OCI-LY1 (cell line): ENCODE measurements at regions not wholly inside any gene's neighbourhood (a gene's known extent, or its start where the extent isn't known, plus 50 kb on each side); places are given as distances from the start of the nearest gene placed in this dataset.

Experiments used
- H2AFZ ChIP-seq: fragments of 200-600 bp; sonication (generic), shearing (Covaris generic); 2 replicates; pipeline ENCODE4 v1.6.0; 2014; ENCODE audit warnings: antibody characterized with exemption, mild to moderate bottlenecking, low read length
- H3F3A ChIP-seq: fragments of 200-600 bp; sonication (generic), shearing (Covaris generic); 2 replicates; pipeline ENCODE4 v1.6.0; 2014; ENCODE audit warnings: mild to moderate bottlenecking, antibody characterized with exemption, low read length, moderate library complexity; ENCODE audit not compliant: insufficient read depth
- H3K27ac ChIP-seq: fragments of 200-600 bp; sonication (generic); 2 replicates; pipeline ENCODE4 v1.5.1; 2014; ENCODE audit warnings: low read length, mixed run types, mild to moderate bottlenecking, low read depth; ENCODE audit not compliant: poor library complexity, severe bottlenecking
- H3K27me3 ChIP-seq: fragments of 200-600 bp; sonication (generic); 2 replicates; pipeline ENCODE4 v1.6.0; 2014; ENCODE audit warnings: antibody characterized with exemption, mild to moderate bottlenecking, low read length, moderate library complexity; ENCODE audit not compliant: insufficient read depth
- H3K36me3 ChIP-seq: fragments of 200-600 bp; sonication (generic); 2 replicates; pipeline ENCODE4 v1.6.1; 2014; ENCODE audit warnings: mild to moderate bottlenecking, antibody characterized with exemption, low read length, moderate library complexity, mixed read lengths; ENCODE audit not compliant: insufficient read depth
- H3K4me1 ChIP-seq: fragments of 200-600 bp; sonication (generic); 2 replicates; pipeline ENCODE4 v1.5.1; 2014; ENCODE audit warnings: mild to moderate bottlenecking, low read length, moderate library complexity; ENCODE audit not compliant: insufficient read depth, severe bottlenecking
- H3K4me2 ChIP-seq: fragments of 200-600 bp; sonication (generic), shearing (Covaris generic); 2 replicates; pipeline ENCODE4 v1.6.1; 2014; ENCODE audit warnings: low read length
- H3K4me3 ChIP-seq: fragments of 200-600 bp; sonication (generic); 2 replicates; pipeline ENCODE4 v1.5.1; 2014; ENCODE audit warnings: low read length, low read depth, mild to moderate bottlenecking, mixed read lengths; ENCODE audit not compliant: poor library complexity, severe bottlenecking
- H3K79me2 ChIP-seq: fragments of 200-600 bp; shearing (Covaris generic); 2 replicates; pipeline ENCODE4 v1.6.1; 2016; ENCODE audit warnings: mixed run types, low read length, mixed read lengths; ENCODE audit not compliant: insufficient read depth
- H3K9ac ChIP-seq: fragments of 200-600 bp; sonication (generic), shearing (Covaris generic); 2 replicates; pipeline ENCODE4 v1.6.1; 2014; ENCODE audit warnings: mild to moderate bottlenecking, low read length, mixed read lengths
- H3K9me2 ChIP-seq: fragments of 200-600 bp; sonication (generic), shearing (Covaris generic); 2 replicates; pipeline ENCODE4 v1.6.1; 2014; ENCODE audit warnings: low read depth, mild to moderate bottlenecking, low read length, mixed read lengths
- H3K9me3 ChIP-seq: fragments of 200-600 bp; shearing (Covaris generic); 2 replicates; pipeline ENCODE4 v1.6.1; 2014; ENCODE audit warnings: low read length, mixed read lengths
- H4K20me1 ChIP-seq: fragments of 200-600 bp; sonication (generic), shearing (Covaris generic); 2 replicates; pipeline ENCODE4 v1.6.0; 2016; ENCODE audit warnings: mild to moderate bottlenecking, low read length; ENCODE audit not compliant: insufficient read depth
- CTCF ChIP-seq: fragments of 200-600 bp; sonication (generic), shearing (Covaris generic); IDR thresholded peaks from 2 replicates; pipeline ENCODE4 v1.5.1; 2017; ENCODE audit warnings: mild to moderate bottlenecking, antibody characterized with exemption, low read length, moderate library complexity, mixed read lengths
- EZH2 ChIP-seq: fragments of 200-600 bp; sonication (generic), shearing (Covaris generic); IDR thresholded peaks from 2 replicates; pipeline ENCODE4 v1.8.0; 2017; ENCODE audit warnings: borderline replicate concordance, mixed run types, mild to moderate bottlenecking, antibody characterized with exemption, low read length, moderate library complexity, mixed read lengths

GRCh38 chr12:40436564-40436963 is 211.8 kb downstream of the LRRK2 start:
- Histone ChIP-seq H3K36me3 (no peaks in the 10 kb centered on the region), H3K9me2 (no peaks in the 10 kb centered on the region), H3K9me3 (no peaks in the 10 kb centered on the region), H3K27ac (no peak overlapping the region), H3F3A (no peaks in the 10 kb centered on the region), H2AFZ (no peak overlapping the region), H3K4me1 (no peaks in the 10 kb centered on the region), H3K27me3 (no peaks in the 10 kb centered on the region), H4K20me1 (no peaks in the 10 kb centered on the region), H3K79me2 (no peaks in the 10 kb centered on the region), H3K4me3 (no peak overlapping the region), H3K4me2 (no peak overlapping the region), H3K9ac (no peak overlapping the region)
- TF ChIP-seq CTCF: no peak
- no peak for TF ChIP-seq EZH2

- H4K20me1 ChIP-seq: no peaks in the 10 kb centered on the region
- no peak overlapping the region for H3K9ac ChIP-seq
- no peaks in the 10 kb centered on the region for H3F3A ChIP-seq
- H3K9me2 ChIP-seq: no peaks in the 10 kb centered on the region
- no peak for TF ChIP-seq EZH2
- TF ChIP-seq CTCF: no peak
- no peak overlapping the region for H3K27ac ChIP-seq
- H3K4me1 ChIP-seq: no peaks in the 10 kb centered on the region
- H3K36me3 ChIP-seq: no peaks in the 10 kb centered on the region
- H3K9me3 ChIP-seq: no peaks in the 10 kb centered on the region
- H3K4me3 ChIP-seq: no peak overlapping the region
- H2AFZ ChIP-seq: no peak overlapping the region
- H3K27me3 ChIP-seq: no peaks in the 10 kb centered on the region
- no peak overlapping the region for H3K4me2 ChIP-seq
- no peaks in the 10 kb centered on the region for H3K79me2 ChIP-seq
These were observed 215.1 kb downstream of the LRRK2 start for GRCh38 chr12:40439771-40440492.

- Histone ChIP-seq H3K9me2 (no peaks in the 10 kb centered on the region), H3K9ac (no peak overlapping the region), H3K4me2 (no peak overlapping the region), H3K79me2 (no peaks in the 10 kb centered on the region), H4K20me1 (no peaks in the 10 kb centered on the region), H3F3A (no peaks in the 10 kb centered on the region), H3K36me3 (no peaks in the 10 kb centered on the region), H3K27ac (no peak overlapping the region), H2AFZ (no peak overlapping the region), H3K27me3 (no peaks in the 10 kb centered on the region), H3K9me3 (no peaks in the 10 kb centered on the region), H3K4me1 (no peaks in the 10 kb centered on the region), H3K4me3 (no peak overlapping the region)
- TF ChIP-seq CTCF (no peak), EZH2 (no peak)
These were observed 219.4 kb downstream of the LRRK2 start for GRCh38 chr12:40444174-40444573.
